Coronary artery (tissue), 2 donors: ENCODE measurements at regions not wholly inside any gene's neighbourhood (a gene's known extent, or its start where the extent isn't known, plus 50 kb on each side); places are given as distances from the start of the nearest gene placed in this dataset.

ENCODE experiments used
- DNase-seq: peaks from one replicate; pipeline ENCODE4 v3.0.0-alpha.2; 2017; ENCODE audit warnings: low spot score
- H3K27ac ChIP-seq, 2 donors: fragments of 200-600 bp; sonication (generic); one replicate each; pipeline ENCODE4 v1.5.1; 2016 to 2019
- H3K4me3 ChIP-seq: fragments of 200-600 bp; sonication (generic); 2 replicates; pipeline ENCODE4 v1.5.1; 2016; ENCODE audit warnings: mild to moderate bottlenecking, moderate library complexity
- TF ChIP-seq, protein P1 (sequence below): fragments of 200-600 bp; sonication (generic); IDR thresholded peaks from one replicate; pipeline ENCODE4 v1.5.1; 2019; ENCODE audit warnings: antibody characterized with exemption

- Histone ChIP-seq H3K27ac (no peak overlapping the region), H3K4me3 (no peak overlapping the region)
- TF ChIP-seq, protein P1, sequence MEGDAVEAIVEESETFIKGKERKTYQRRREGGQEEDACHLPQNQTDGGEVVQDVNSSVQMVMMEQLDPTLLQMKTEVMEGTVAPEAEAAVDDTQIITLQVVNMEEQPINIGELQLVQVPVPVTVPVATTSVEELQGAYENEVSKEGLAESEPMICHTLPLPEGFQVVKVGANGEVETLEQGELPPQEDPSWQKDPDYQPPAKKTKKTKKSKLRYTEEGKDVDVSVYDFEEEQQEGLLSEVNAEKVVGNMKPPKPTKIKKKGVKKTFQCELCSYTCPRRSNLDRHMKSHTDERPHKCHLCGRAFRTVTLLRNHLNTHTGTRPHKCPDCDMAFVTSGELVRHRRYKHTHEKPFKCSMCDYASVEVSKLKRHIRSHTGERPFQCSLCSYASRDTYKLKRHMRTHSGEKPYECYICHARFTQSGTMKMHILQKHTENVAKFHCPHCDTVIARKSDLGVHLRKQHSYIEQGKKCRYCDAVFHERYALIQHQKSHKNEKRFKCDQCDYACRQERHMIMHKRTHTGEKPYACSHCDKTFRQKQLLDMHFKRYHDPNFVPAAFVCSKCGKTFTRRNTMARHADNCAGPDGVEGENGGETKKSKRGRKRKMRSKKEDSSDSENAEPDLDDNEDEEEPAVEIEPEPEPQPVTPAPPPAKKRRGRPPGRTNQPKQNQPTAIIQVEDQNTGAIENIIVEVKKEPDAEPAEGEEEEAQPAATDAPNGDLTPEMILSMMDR, result no peak
- DNase-seq, result no peak
Measured at GRCh38 chr9:99359336-99359735, 137.3 kb downstream of the SEC61B start.

- TF ChIP-seq, protein P1, result no peak
- no peak overlapping the region for H3K27ac ChIP-seq
- DNase-seq, result no peak
- no peak overlapping the region for H3K4me3 ChIP-seq
Measured at GRCh38 chr9:99360026-99360425, 137.9 kb downstream of the SEC61B start.

DNA sequence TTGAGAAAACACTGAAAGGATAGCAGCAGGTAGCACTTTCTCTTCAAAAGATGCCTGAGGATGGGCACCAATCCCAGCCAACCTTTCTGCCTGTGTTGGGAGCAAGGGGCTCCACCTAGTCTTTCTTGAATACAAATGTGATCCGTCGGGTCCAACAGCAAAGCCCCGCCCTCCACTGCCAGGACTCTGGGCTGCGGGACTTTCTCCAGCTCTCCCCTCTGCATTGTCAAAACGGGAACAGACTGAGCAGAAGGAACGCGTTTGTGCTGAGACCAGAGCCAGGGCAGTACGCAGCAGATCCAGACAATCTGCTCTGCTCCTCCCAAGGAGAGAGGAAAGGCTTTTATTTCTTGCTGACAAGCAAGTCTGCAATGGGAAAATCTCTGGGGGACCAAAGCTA is 139.7 kb downstream of the SEC61B start:
- no peak for DNase-seq
- Histone ChIP-seq H3K4me3 (no peak overlapping the region), H3K27ac (no peak overlapping the region)
- TF ChIP-seq, protein P1, result no peak

GRCh38 chr9:99362321-99362720 is 140.2 kb downstream of the SEC61B start:
- Histone ChIP-seq H3K27ac (no peak overlapping the region), H3K4me3 (no peak overlapping the region)
- no peak for DNase-seq
- TF ChIP-seq, protein P1, result no peak

- no peak overlapping the region for H3K4me3 ChIP-seq
- no peak for DNase-seq
- no peak overlapping the region for H3K27ac ChIP-seq
- TF ChIP-seq, protein P1, result no peak
Measured at GRCh38 chr9:99363509-99363908, 141.4 kb downstream of the SEC61B start.

GRCh38 chr9:99365233-99365980 is 143.3 kb downstream of the SEC61B start:
- no peak overlapping the region for H3K27ac ChIP-seq
- TF ChIP-seq, protein P1, result no peak
- no peak for DNase-seq
- no peak overlapping the region for H3K4me3 ChIP-seq

- TF ChIP-seq, protein P1, result no peak
- H3K27ac ChIP-seq, result no peak overlapping the region
- no peak for DNase-seq
- H3K4me3 ChIP-seq, result no peak overlapping the region
Measured at GRCh38 chr9:99366183-99366582, 144.1 kb downstream of the SEC61B start.
